K562 (cell line): ENCODE measurements at regions not wholly inside any gene's neighbourhood (a gene's known extent, or its start where the extent isn't known, plus 50 kb on each side); places are given as distances from the start of the nearest gene placed in this dataset.

Experiments
- ATAC-seq: fragments of 200-7000 bp; cut with Tn5 transposase; 3 replicates; pipeline ENCODE4 v1.9.1; 2020; ENCODE audit warnings: moderate library complexity
- BruUV-seq: library from RNA; stranded (reverse); fragments of 400-500 nt; replicated peaks from 2 replicates; lab custom pipeline; 2021; lab: Mats Ljungman, UMichigan
- CTCF ChIA-PET: fragments of 300-600 bp; formaldehyde crosslinking; extraction: SDS; loops from one replicate; lab custom pipeline; 2021; ENCODE audit warnings: low intra/inter-chr PET ratio; lab: Yijun Ruan, JAX
- POLR2A ChIA-PET: fragments of 300-600, 350-650 bp; sonication (Branson Sonifier 250); formaldehyde crosslinking; extraction: SDS; loops from one replicate; lab custom pipeline; 2021; ENCODE audit warnings: antibody characterized with exemption, inconsistent platforms; lab: Yijun Ruan, JAX
- DNase-seq, 4 experiments: peaks; one replicate each; pipeline versions ENCODE4 v3.0.0 to v3.0.0-alpha.2; 2011 to 2018; ENCODE audit warnings: low spot score in 3 of 4, mixed read lengths in 3 of 4; ENCODE audit errors: extremely low read depth in 1 of 4
- FAIRE-seq: peaks from 2 replicates; lab custom pipeline; 2011; peaks lifted over from hg19 to GRCh38; lab: Jason Lieb, UNC
- H2AFZ ChIP-seq: 2 replicates; pipeline ENCODE4 v1.6.0; 2011; ENCODE audit warnings: low read depth, low read length, control low read depth, inconsistent platforms
- H3K27ac ChIP-seq: fragments of 200-600 bp; 3 replicates; pipeline ENCODE4 v1.8.0; 2011; ENCODE audit warnings: low read depth, mild to moderate bottlenecking, control low read depth, inconsistent platforms, low read length, moderate library complexity, mixed read lengths; ENCODE audit errors: extremely low read depth
- H3K27me3 ChIP-seq, 2 experiments: fragments of 300-600 bp in 1 of 2; 2 replicates in 1 of 2; 3 replicates in 1 of 2; pipeline versions ENCODE4 v1.6.0 to v1.8.0; 2011; ENCODE audit warnings: inconsistent platforms in 2 of 2, low read length in 2 of 2, mild to moderate bottlenecking in 1 of 2, mixed read lengths in 1 of 2, moderate library complexity in 1 of 2; ENCODE audit not compliant: control insufficient read depth in 2 of 2, insufficient read depth in 2 of 2
- H3K36me3 ChIP-seq: fragments of 300-600 bp; 3 replicates; pipeline ENCODE4 v1.8.0; 2011; ENCODE audit warnings: mild to moderate bottlenecking, low read length, inconsistent platforms; ENCODE audit not compliant: control insufficient read depth, insufficient read depth
- H3K4me1 ChIP-seq, 2 experiments: fragments of 200-600 bp in 1 of 2; replicated peaks in 1 of 2; 2 replicates in 1 of 2; 3 replicates in 1 of 2; pipeline versions ENCODE4 v1.5.1 to v1.8.0; 2011; ENCODE audit warnings: inconsistent platforms in 2 of 2, low read length in 2 of 2, mild to moderate bottlenecking in 1 of 2, mixed read lengths in 1 of 2, moderate library complexity in 1 of 2; ENCODE audit not compliant: control insufficient read depth in 2 of 2, insufficient read depth in 2 of 2
- H3K4me2 ChIP-seq: 2 replicates; pipeline ENCODE4 v1.6.1; 2011; ENCODE audit warnings: low read length, control low read depth, inconsistent platforms, mixed read lengths; ENCODE audit not compliant: insufficient read depth
- H3K4me3 ChIP-seq: fragments of 200-600 bp; sonication (generic), shearing (Covaris generic); 2 replicates; pipeline ENCODE4 v1.5.1; 2016; ENCODE audit warnings: control low read depth, inconsistent platforms
- H3K79me2 ChIP-seq: fragments of 200-600 bp; 3 replicates; pipeline ENCODE4 v1.8.0; 2011; ENCODE audit warnings: low read length, inconsistent platforms; ENCODE audit not compliant: control insufficient read depth, insufficient read depth
- H3K9ac ChIP-seq, 2 experiments: 2 replicates each; pipeline versions ENCODE4 v1.6.0 to v1.6.1; 2011; ENCODE audit warnings: low read depth in 2 of 2, low read length in 2 of 2, control low read depth in 1 of 2, inconsistent platforms in 1 of 2, mild to moderate bottlenecking in 1 of 2, mixed read lengths in 1 of 2; ENCODE audit not compliant: insufficient read depth in 1 of 2
- H3K9me1 ChIP-seq: one replicate; pipeline ENCODE4 v1.6.0; 2011; ENCODE audit warnings: inconsistent platforms, mild to moderate bottlenecking, low read length, moderate library complexity; ENCODE audit not compliant: control insufficient read depth, insufficient read depth
- H3K9me3 ChIP-seq: replicated peaks from 2 replicates; pipeline ENCODE4 v1.5.1; 2011; ENCODE audit warnings: low read depth, low read length, inconsistent platforms; ENCODE audit not compliant: control insufficient read depth, insufficient read depth
- H4K20me1 ChIP-seq: replicated peaks from 2 replicates; pipeline ENCODE4 v1.6.1; 2011; ENCODE audit warnings: low read length, inconsistent platforms, mixed read lengths; ENCODE audit not compliant: control insufficient read depth, insufficient read depth
- BHLHE40 ChIP-seq: IDR thresholded peaks from 2 replicates; pipeline ENCODE4 v1.6.1; 2011; ENCODE audit warnings: low read length, improper control_type of control experiment
- MLX ChIP-seq, 2 experiments: fragments of 450-650 bp in 1 of 2; sonication (generic) in 1 of 2; formaldehyde crosslinking; conservative IDR thresholded peaks; 2 replicates each; pipeline versions ENCODE4 v1.4.0 to v1.8.1; 2020 to 2022; ENCODE audit warnings: mild to moderate bottlenecking in 1 of 2, missing genetic modification reagents in 1 of 2
- PHB ChIP-seq: fragments of 250-450 bp; sonication (Bioruptor Pico); IDR thresholded peaks from 2 replicates; pipeline ENCODE4 v1.5.0; 2021
- PTBP1 ChIP-seq: fragments of 200-400 bp; formaldehyde crosslinking; IDR thresholded peaks from 2 replicates; pipeline ENCODE4 v1.6.1; 2017; ENCODE audit warnings: low read depth, low read length
- SP1 ChIP-seq: sonication (generic); formaldehyde crosslinking; IDR thresholded peaks from 2 replicates; pipeline ENCODE4 v1.8.1; 2022; ENCODE audit warnings: mild to moderate bottlenecking, missing genetic modification reagents
- ZBTB40 ChIP-seq, 2 experiments: fragments of 450-650 bp in 1 of 2; sonication (generic) in 1 of 2; formaldehyde crosslinking in 1 of 2; IDR thresholded peaks; 2 replicates each; pipeline versions ENCODE4 v1.7.1 to v1.9.0; 2016 to 2022; ENCODE audit warnings: inconsistent platforms in 1 of 2, mild to moderate bottlenecking in 1 of 2, missing genetic modification reagents in 1 of 2
- ZBTB49 ChIP-seq: sonication (generic); formaldehyde crosslinking; IDR thresholded peaks from 2 replicates; pipeline ENCODE4 v1.8.0; 2022; ENCODE audit warnings: missing genetic modification reagents, mild to moderate bottlenecking, borderline replicate concordance
- ZNF253 ChIP-seq: fragments of 250-450 bp; sonication (Bioruptor Pico); conservative IDR thresholded peaks from 2 replicates; pipeline ENCODE4 v1.6.1; 2021; ENCODE audit warnings: mild to moderate bottlenecking
- ZNF316 ChIP-seq: fragments of 450-650 bp; IDR thresholded peaks from 2 replicates; pipeline ENCODE4 v1.6.1; 2016
- ZNF655 ChIP-seq: fragments of 250-450 bp; sonication (Bioruptor Pico); IDR thresholded peaks from 2 replicates; pipeline ENCODE4 v1.5.0; 2021
- WGBS: fragments of 100-300 bp; shearing (Covaris generic); methylation state at CpG from one replicate; pipeline ENCODE4 v1.1.6; 2016; ENCODE audit warnings: low coverage, mixed read lengths; ENCODE audit not compliant: insufficient coverage; ENCODE audit errors: missing lambda C conversion rate; 5-methylcytosine and 5-hydroxymethylcytosine counted together
- in situ Hi-C: fragments of 300-500 bp; cut with MboI; formaldehyde crosslinking; loops from 4 replicates; pipeline ENCODE4 v1.15.0; 2018; ENCODE audit warnings: inconsistent platforms, mixed read lengths
- intact Hi-C: fragments of 100-400 bp; cut with micrococcal nuclease; formaldehyde crosslinking; loops from 2 replicates; pipeline ENCODE4 v1.14.2; 2022

GRCh38 chr5:152255411-152255810, 149.7 kb downstream of the NMUR2 start:
- no peak for FAIRE-seq
- TF ChIP-seq ZNF253 (CRISPR knock-in tag) (no peak), PTBP1 (no peak), MLX (CRISPR knock-in tag; conservative IDR thresholded peaks at IDR 0.05) (no peak), BHLHE40 (no peak), ZBTB40 (IDR thresholded peaks at IDR 0.05) (no peak), ZBTB40 (CRISPR knock-in tag; IDR thresholded peaks at IDR 0.05) (no peak), ZBTB49 (CRISPR knock-in tag) (no peak), PHB (CRISPR knock-in tag) (no peak), ZNF655 (CRISPR knock-in tag) (no peak), SP1 (CRISPR knock-in tag) (no peak), ZNF316 (no peak)

More at GRCh38 chr5:152255411-152255810, 149.7 kb downstream of the NMUR2 start:
- no peak overlapping the region for H3K9ac ChIP-seq
- ATAC-seq, result no peak
- CTCF ChIA-PET, result no interaction called here
- WGBS, result 0% methylated on average over 3 of the region's 3 CpGs
- intact Hi-C loops, result no loop called here
- no peaks in the 10 kb centered on the region for H3K27me3 ChIP-seq
- H3K4me3 ChIP-seq, result no peak overlapping the region
- in situ Hi-C loops, result no loop called here
- no peaks in the 10 kb centered on the region for H3K79me2 ChIP-seq
- no peak for DNase-seq
- H3K36me3 ChIP-seq, result no peaks in the 10 kb centered on the region
- H4K20me1 ChIP-seq, result no peaks in the 10 kb centered on the region
- POLR2A ChIA-PET, result no interaction called here
- H3K9me3 ChIP-seq, result no peaks in the 10 kb centered on the region; the same call in 1 of the 2 replicates
- H2AFZ ChIP-seq, result no peak overlapping the region
- no peaks in the 10 kb centered on the region for H3K4me1 ChIP-seq
- H3K4me2 ChIP-seq, result no peak overlapping the region
- no TSS peak for BruUV-seq
- no peaks in the 10 kb centered on the region for H3K9me1 ChIP-seq
- no peak overlapping the region for H3K27ac ChIP-seq
